A549 (cell line): ENCODE measurements at regions not wholly inside any gene's neighbourhood (a gene's known extent, or its start where the extent isn't known, plus 50 kb on each side); places are given as distances from the start of the nearest gene placed in this dataset.

Source experiments
- ATAC-seq, 2 experiments: fragments of 200-7000 bp in 1 of 2; fragments of >200 bp in 1 of 2; cut with Nextera tagmentation in 1 of 2; cut with Tn5 transposase in 1 of 2; 3 replicates each; pipeline versions ENCODE4 v1.8.0 to v1.9.1; 2018 to 2020; ENCODE audit warnings: mild to moderate bottlenecking in 1 of 2, moderate library complexity in 1 of 2
- CTCF ChIA-PET: fragments of 300-600 bp; sonication (Branson Sonifier 250); formaldehyde crosslinking; extraction: SDS; loops from one replicate; lab custom pipeline; 2021; ENCODE audit warnings: antibody characterized with exemption, inconsistent platforms; lab: Yijun Ruan, JAX
- POLR2A ChIA-PET: fragments of 350-600 bp; formaldehyde crosslinking; extraction: SDS; loops from one replicate; lab custom pipeline; 2021; ENCODE audit warnings: antibody characterized with exemption, inconsistent platforms; lab: Yijun Ruan, JAX
- DNase-seq, 2 experiments: peaks; one replicate each; pipeline versions ENCODE4 v3.0.0 to v3.0.0-alpha.2; 2011 to 2016; ENCODE audit warnings: low read depth in 1 of 2, low spot score in 1 of 2
- FAIRE-seq: peaks from 2 replicates; lab custom pipeline; 2011; peaks lifted over from hg19 to GRCh38; lab: Jason Lieb, UNC
- H3K27ac ChIP-seq, 2 experiments: fragments of >200 bp; sonication (Bioruptor Twin); formaldehyde crosslinking; 3 replicates each; pipeline ENCODE4 v1.5.1; 2016 to 2017
- H3K4me1 ChIP-seq: fragments of >200 bp; sonication (Bioruptor Twin); formaldehyde crosslinking; 3 replicates; pipeline ENCODE4 v1.6.1; 2016
- H3K4me2 ChIP-seq: fragments of >200 bp; sonication (Bioruptor Twin); formaldehyde crosslinking; 3 replicates; pipeline ENCODE4 v1.6.1; 2016
- H3K4me3 ChIP-seq: fragments of >200 bp; sonication (Bioruptor Twin); formaldehyde crosslinking; 3 replicates; pipeline ENCODE4 v1.5.1; 2016
- H3K9me3 ChIP-seq: fragments of >200 bp; sonication (Bioruptor Twin); formaldehyde crosslinking; 3 replicates; pipeline ENCODE4 v1.6.1; 2016
- BCL3 ChIP-seq: fragments of >200 bp; sonication (Bioruptor Twin); formaldehyde crosslinking; IDR thresholded peaks from 3 replicates; pipeline ENCODE4 v1.6.1; 2016
- CBX2 ChIP-seq: fragments of 200-600 bp; sonication (generic); IDR thresholded peaks from 2 replicates; pipeline ENCODE4 v1.6.1; 2016; ENCODE audit warnings: low read depth, mild to moderate bottlenecking, borderline replicate concordance
- E2F6 ChIP-seq: IDR thresholded peaks from 2 replicates; pipeline ENCODE4 v1.6.1; 2012; ENCODE audit warnings: low read depth, borderline replicate concordance
- EHMT2 ChIP-seq: fragments of 200-600 bp; sonication (generic); IDR thresholded peaks from 2 replicates; pipeline ENCODE4 v1.6.1; 2016; ENCODE audit warnings: antibody characterized with exemption, low read depth, mild to moderate bottlenecking, moderate library complexity
- ELK1 ChIP-seq: fragments of 150-350 bp; IDR thresholded peaks from 2 replicates; pipeline ENCODE4 v1.6.1; 2014; ENCODE audit warnings: low read depth, mild to moderate bottlenecking, low read length
- HEYL ChIP-seq: fragments of 250-450 bp; sonication (Bioruptor Pico); IDR thresholded peaks from 2 replicates; pipeline ENCODE4 v1.8.0; 2021; ENCODE audit warnings: mild to moderate bottlenecking, moderate library complexity
- HOXA7 ChIP-seq: fragments of 250-450 bp; sonication (Bioruptor Pico); IDR thresholded peaks from 2 replicates; pipeline ENCODE4 v1.5.0; 2020; ENCODE audit warnings: mild to moderate bottlenecking, moderate library complexity
- HOXB13 ChIP-seq: fragments of 250-450 bp; sonication (Bioruptor Pico); IDR thresholded peaks from 2 replicates; pipeline ENCODE4 v1.5.0; 2020; ENCODE audit warnings: low read depth, mild to moderate bottlenecking, moderate library complexity
- HOXB5 ChIP-seq: fragments of 250-450 bp; sonication (Bioruptor Pico); IDR thresholded peaks from 2 replicates; pipeline ENCODE4 v1.5.0; 2020; ENCODE audit warnings: mild to moderate bottlenecking, moderate library complexity
- JUN ChIP-seq, 2 experiments: fragments of >200 bp; sonication (Bioruptor Twin); formaldehyde crosslinking; IDR thresholded peaks; 2 replicates in 1 of 2; 3 replicates in 1 of 2; pipeline ENCODE4 v1.6.1; 2016 to 2017
- JUNB ChIP-seq: fragments of >200 bp; sonication (Bioruptor Twin); formaldehyde crosslinking; IDR thresholded peaks from 2 replicates; pipeline ENCODE4 v1.6.1; 2016
- KDM5A ChIP-seq: fragments of 200-600 bp; sonication (generic); IDR thresholded peaks from 2 replicates; pipeline ENCODE4 v1.6.1; 2016; ENCODE audit warnings: antibody characterized with exemption, mild to moderate bottlenecking
- MAFK ChIP-seq: fragments of 450-650 bp; IDR thresholded peaks from 2 replicates; pipeline ENCODE4 v1.6.1; 2014; ENCODE audit not compliant: partially characterized antibody
- MAZ ChIP-seq: fragments of 150-350 bp; IDR thresholded peaks from 2 replicates; pipeline ENCODE4 v1.6.1; 2014; ENCODE audit warnings: antibody characterized with exemption, low read depth, low read length, borderline replicate concordance
- NFE2L2 ChIP-seq: fragments of 150-350 bp; conservative IDR thresholded peaks from 2 replicates; pipeline ENCODE4 v1.6.1; 2014; ENCODE audit warnings: low read length
- NPAS2 ChIP-seq: fragments of 250-450 bp; sonication (Bioruptor Pico); IDR thresholded peaks from 2 replicates; pipeline ENCODE4 v1.8.0; 2022; ENCODE audit warnings: mild to moderate bottlenecking, moderate library complexity, borderline replicate concordance
- NR3C1 ChIP-seq: fragments of >200 bp; sonication (Bioruptor Twin); formaldehyde crosslinking; IDR thresholded peaks from 3 replicates; pipeline ENCODE4 v1.6.1; 2017
- PHF8 ChIP-seq: fragments of 200-600 bp; sonication (generic); IDR thresholded peaks from 2 replicates; pipeline ENCODE4 v1.6.1; 2016; ENCODE audit warnings: low read depth, mild to moderate bottlenecking, antibody characterized with exemption, moderate library complexity, borderline replicate concordance
- POLR2AphosphoS2 ChIP-seq: conservative IDR thresholded peaks from 2 replicates; pipeline ENCODE4 v1.6.1; 2012; ENCODE audit warnings: low read length, improper control_type of control experiment, inconsistent platforms
- RAD21 ChIP-seq, 2 experiments: fragments of >200 bp in 1 of 2; sonication (Bioruptor Twin) in 1 of 2; formaldehyde crosslinking in 1 of 2; IDR thresholded peaks in 1 of 2; conservative IDR thresholded peaks in 1 of 2; 2 replicates in 1 of 2; 3 replicates in 1 of 2; pipeline ENCODE4 v1.6.1; 2012 to 2018; ENCODE audit warnings: inconsistent platforms in 1 of 2
- SMC3 ChIP-seq: fragments of >200 bp; sonication (Bioruptor Twin); formaldehyde crosslinking; IDR thresholded peaks from 3 replicates; pipeline ENCODE4 v1.6.1; 2018; ENCODE audit warnings: inconsistent platforms
- SREBF2 ChIP-seq: fragments of 450-650 bp; IDR thresholded peaks from 2 replicates; pipeline ENCODE4 v1.6.1; 2014; ENCODE audit warnings: mild to moderate bottlenecking, moderate library complexity
- TFCP2L1 ChIP-seq: fragments of 250-450 bp; sonication (Bioruptor Pico); IDR thresholded peaks from 2 replicates; pipeline ENCODE4 v1.5.0; 2021; ENCODE audit warnings: mild to moderate bottlenecking
- ZFP36 ChIP-seq: fragments of 450-650 bp; IDR thresholded peaks from 2 replicates; pipeline ENCODE4 v1.6.1; 2014; ENCODE audit warnings: borderline replicate concordance; ENCODE audit not compliant: partially characterized antibody
- ZSCAN20 ChIP-seq: fragments of 250-450 bp; sonication (Bioruptor Pico); IDR thresholded peaks from 2 replicates; pipeline ENCODE4 v1.8.0; 2022; ENCODE audit warnings: mild to moderate bottlenecking, moderate library complexity
- WGBS: methylation state at CpG from one replicate; pipeline ENCODE4 v1.1.6; 2017; ENCODE audit errors: missing lambda C conversion rate; 5-methylcytosine and 5-hydroxymethylcytosine counted together
- TF ChIP-seq, protein P1 (sequence below): fragments of >200 bp; sonication (Bioruptor Twin); formaldehyde crosslinking; IDR thresholded peaks from 3 replicates; pipeline ENCODE4 v1.5.1; 2016
- TF ChIP-seq, protein P2 (sequence below): IDR thresholded peaks from 2 replicates; pipeline ENCODE4 v1.6.1; 2012
- TF ChIP-seq, protein P3 (sequence below): IDR thresholded peaks from 2 replicates; pipeline ENCODE4 v1.6.1; 2012
- TF ChIP-seq, protein P4 (sequence below): fragments of 250-450 bp; sonication (Bioruptor Pico); IDR thresholded peaks from 2 replicates; pipeline ENCODE4 v1.5.0; 2021; ENCODE audit warnings: mild to moderate bottlenecking, moderate library complexity, borderline replicate concordance

DNA sequence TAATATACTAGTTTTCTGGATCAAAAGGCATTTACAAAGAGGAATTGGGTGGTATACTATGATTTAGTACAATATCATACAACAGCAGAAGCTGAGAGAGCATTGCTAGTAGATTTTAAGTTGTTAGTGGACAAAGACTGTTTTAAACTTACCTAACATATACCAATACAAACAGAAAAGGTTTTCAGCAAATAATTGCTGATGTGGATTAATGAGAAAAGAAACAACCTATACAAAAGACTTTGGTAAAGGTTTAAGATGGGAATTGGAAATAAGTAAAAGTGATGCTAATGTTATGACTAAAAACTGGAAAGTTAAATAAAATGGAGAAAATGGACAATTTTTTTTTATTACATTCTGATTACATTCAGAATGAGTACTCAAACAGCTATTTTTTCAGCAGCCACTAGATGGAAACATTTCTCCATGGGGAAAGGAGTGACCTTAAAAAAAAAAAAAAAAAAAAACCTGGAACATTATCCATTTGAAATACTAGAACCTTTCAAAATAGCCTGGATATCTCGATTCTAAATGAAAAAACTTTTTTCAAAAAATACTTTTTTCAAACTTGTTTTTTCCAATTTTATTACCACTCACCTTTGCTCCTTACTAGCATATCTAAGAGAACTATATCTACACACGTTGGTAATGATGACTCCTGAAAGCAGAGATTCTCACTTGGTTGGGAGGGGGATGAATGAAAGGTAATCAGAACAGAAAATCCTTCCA lies 55.4 kb downstream of the EPRS1 start:
- TF ChIP-seq RAD21 (conservative IDR thresholded peaks at IDR 0.05 in 1 of 2, IDR thresholded peaks at IDR 0.05 in 1 of 2), result peak; percentile 54 to 61
- no peak for TF ChIP-seq NFE2L2
- TF ChIP-seq NPAS2, result no peak
- no peak for TF ChIP-seq POLR2AphosphoS2
- no peak for TF ChIP-seq CBX2
- TF ChIP-seq, protein P1, sequence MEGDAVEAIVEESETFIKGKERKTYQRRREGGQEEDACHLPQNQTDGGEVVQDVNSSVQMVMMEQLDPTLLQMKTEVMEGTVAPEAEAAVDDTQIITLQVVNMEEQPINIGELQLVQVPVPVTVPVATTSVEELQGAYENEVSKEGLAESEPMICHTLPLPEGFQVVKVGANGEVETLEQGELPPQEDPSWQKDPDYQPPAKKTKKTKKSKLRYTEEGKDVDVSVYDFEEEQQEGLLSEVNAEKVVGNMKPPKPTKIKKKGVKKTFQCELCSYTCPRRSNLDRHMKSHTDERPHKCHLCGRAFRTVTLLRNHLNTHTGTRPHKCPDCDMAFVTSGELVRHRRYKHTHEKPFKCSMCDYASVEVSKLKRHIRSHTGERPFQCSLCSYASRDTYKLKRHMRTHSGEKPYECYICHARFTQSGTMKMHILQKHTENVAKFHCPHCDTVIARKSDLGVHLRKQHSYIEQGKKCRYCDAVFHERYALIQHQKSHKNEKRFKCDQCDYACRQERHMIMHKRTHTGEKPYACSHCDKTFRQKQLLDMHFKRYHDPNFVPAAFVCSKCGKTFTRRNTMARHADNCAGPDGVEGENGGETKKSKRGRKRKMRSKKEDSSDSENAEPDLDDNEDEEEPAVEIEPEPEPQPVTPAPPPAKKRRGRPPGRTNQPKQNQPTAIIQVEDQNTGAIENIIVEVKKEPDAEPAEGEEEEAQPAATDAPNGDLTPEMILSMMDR, result peak; percentile 61
- TF ChIP-seq HOXB13 (CRISPR knock-in tag), result no peak
- no peak for TF ChIP-seq EHMT2
- TF ChIP-seq MAFK, result peak; percentile 46
- no peak for TF ChIP-seq HEYL (CRISPR knock-in tag)
- TF ChIP-seq HOXB5 (CRISPR knock-in tag), result no peak
- no peak for TF ChIP-seq PHF8
- peak; percentile 30; the same call in 2 of the 3 replicates for TF ChIP-seq SMC3
- no peak for TF ChIP-seq HOXA7 (CRISPR knock-in tag)
- TF ChIP-seq ZSCAN20 (CRISPR knock-in tag), result no peak
- TF ChIP-seq JUN (IDR thresholded peaks at IDR 0.05), result no peak
- peak; percentile 50 to 68; a peak in 4 of 6 replicates for ATAC-seq
- Histone ChIP-seq H3K27ac (no peak overlapping the region), H3K4me3 (no peak overlapping the region), H3K4me2 (no peak overlapping the region; the same call in 2 of the 3 replicates), H3K4me1 (peaks cover 6% of the 10 kb centered on the region; the same call in 2 of the 3 replicates), H3K9me3 (no peaks in the 10 kb centered on the region)
- FAIRE-seq, result no peak
- WGBS, result 42% methylated on average over 2 of the region's 2 CpGs
- peak; percentile 13 to 31 for DNase-seq
- POLR2A ChIA-PET, result interaction anchor here (0.6 kb wide), 3 partner anchors 8 to 742 kb away, joined by 4 to 8 read pairs (median 6); no protein-coding TSS in a partner anchor
- CTCF ChIA-PET, result interaction anchor here (0.6 to 2.1 kb wide), 8 partner anchors 9 to 270 kb away, joined by 3 to 7 read pairs (median 3); partner anchors contain the start of gene BPNT1

- H3K4me1 ChIP-seq, result peaks cover 6% of the 10 kb centered on the region; the same call in 2 of the 3 replicates
- no peak for TF ChIP-seq E2F6
- no peak for TF ChIP-seq SREBF2
- TF ChIP-seq, protein P2, sequence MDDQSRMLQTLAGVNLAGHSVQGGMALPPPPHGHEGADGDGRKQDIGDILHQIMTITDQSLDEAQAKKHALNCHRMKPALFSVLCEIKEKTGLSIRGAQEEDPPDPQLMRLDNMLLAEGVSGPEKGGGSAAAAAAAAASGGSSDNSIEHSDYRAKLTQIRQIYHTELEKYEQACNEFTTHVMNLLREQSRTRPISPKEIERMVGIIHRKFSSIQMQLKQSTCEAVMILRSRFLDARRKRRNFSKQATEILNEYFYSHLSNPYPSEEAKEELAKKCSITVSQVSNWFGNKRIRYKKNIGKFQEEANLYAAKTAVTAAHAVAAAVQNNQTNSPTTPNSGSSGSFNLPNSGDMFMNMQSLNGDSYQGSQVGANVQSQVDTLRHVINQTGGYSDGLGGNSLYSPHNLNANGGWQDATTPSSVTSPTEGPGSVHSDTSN, result no peak
- TF ChIP-seq KDM5A, result no peak
- TF ChIP-seq MAFK, result no peak
- TF ChIP-seq, protein P3, sequence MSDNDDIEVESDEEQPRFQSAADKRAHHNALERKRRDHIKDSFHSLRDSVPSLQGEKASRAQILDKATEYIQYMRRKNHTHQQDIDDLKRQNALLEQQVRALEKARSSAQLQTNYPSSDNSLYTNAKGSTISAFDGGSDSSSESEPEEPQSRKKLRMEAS, result no peak
- TF ChIP-seq, protein P4, sequence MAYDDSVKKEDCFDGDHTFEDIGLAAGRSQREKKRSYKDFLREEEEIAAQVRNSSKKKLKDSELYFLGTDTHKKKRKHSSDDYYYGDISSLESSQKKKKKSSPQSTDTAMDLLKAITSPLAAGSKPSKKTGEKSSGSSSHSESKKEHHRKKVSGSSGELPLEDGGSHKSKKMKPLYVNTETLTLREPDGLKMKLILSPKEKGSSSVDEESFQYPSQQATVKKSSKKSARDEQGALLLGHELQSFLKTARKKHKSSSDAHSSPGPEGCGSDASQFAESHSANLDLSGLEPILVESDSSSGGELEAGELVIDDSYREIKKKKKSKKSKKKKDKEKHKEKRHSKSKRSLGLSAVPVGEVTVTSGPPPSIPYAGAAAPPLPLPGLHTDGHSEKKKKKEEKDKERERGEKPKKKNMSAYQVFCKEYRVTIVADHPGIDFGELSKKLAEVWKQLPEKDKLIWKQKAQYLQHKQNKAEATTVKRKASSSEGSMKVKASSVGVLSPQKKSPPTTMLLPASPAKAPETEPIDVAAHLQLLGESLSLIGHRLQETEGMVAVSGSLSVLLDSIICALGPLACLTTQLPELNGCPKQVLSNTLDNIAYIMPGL, result no peak
- no peak for TF ChIP-seq MAZ
- TF ChIP-seq JUNB, result no peak
- TF ChIP-seq RAD21 (conservative IDR thresholded peaks at IDR 0.05 in 1 of 2, IDR thresholded peaks at IDR 0.05 in 1 of 2), result no peak
- no peak for TF ChIP-seq JUN (IDR thresholded peaks at IDR 0.05)
- TF ChIP-seq TFCP2L1 (CRISPR knock-in tag), result no peak
- TF ChIP-seq ZFP36, result no peak
- TF ChIP-seq BCL3, result no peak
- no peak for TF ChIP-seq NR3C1
- TF ChIP-seq ELK1, result no peak
- TF ChIP-seq, all 56 proteins: peak for 0
- no peak for DNase-seq
- Histone ChIP-seq H3K27ac (no peak overlapping the region), H3K9me3 (no peaks in the 10 kb centered on the region), H3K4me3 (no peak overlapping the region), H3K4me2 (no peak overlapping the region)
- CTCF ChIA-PET, result interaction anchor here (1.3 to 2.1 kb wide), 2 partner anchors 11 to 227 kb away, joined by 3 to 7 read pairs; no protein-coding TSS in a partner anchor
- POLR2A ChIA-PET, result no interaction called here
- no peak for ATAC-seq
- WGBS, result 70% methylated on average over 4 of the region's 4 CpGs
- no peak for FAIRE-seq
Observed at GRCh38 chr1:219989766-219990165, 56.5 kb downstream of the EPRS1 start.
